Neuronal stem cell (in vitro differentiated cells): ENCODE measurements at regions not wholly inside any gene's neighbourhood (a gene's known extent, or its start where the extent isn't known, plus 50 kb on each side); places are given as distances from the start of the nearest gene placed in this dataset.
"Not testable (repeated sequence)": the region's sequence is repeated elsewhere in the genome, so short reads cannot be mapped to it uniquely, and the experiment has no call there.

Experiments used
- DNase-seq: peaks from one replicate; pipeline ENCODE4 v3.0.0-alpha.2; 2013; ENCODE audit warnings: low spot score
- H2AFZ ChIP-seq: one replicate; pipeline ENCODE4 v1.6.1; 2013; ENCODE audit warnings: mild to moderate bottlenecking, low read length, inconsistent platforms
- H2AK5ac ChIP-seq: 2 replicates; pipeline ENCODE4 v1.6.1; 2013; ENCODE audit warnings: low read depth, mild to moderate bottlenecking, inconsistent platforms, low read length, moderate library complexity, mixed read lengths
- H2BK120ac ChIP-seq: 2 replicates; pipeline ENCODE4 v1.6.1; 2013; ENCODE audit warnings: low read depth, mild to moderate bottlenecking, inconsistent platforms, low read length, moderate library complexity, mixed read lengths
- H2BK12ac ChIP-seq: one replicate; pipeline ENCODE4 v1.6.1; 2013; ENCODE audit warnings: low read length, inconsistent platforms
- H2BK15ac ChIP-seq: 2 replicates; pipeline ENCODE4 v1.6.1; 2013; ENCODE audit warnings: mild to moderate bottlenecking, low read length, inconsistent platforms, mixed read lengths
- H2BK5ac ChIP-seq: one replicate; pipeline ENCODE4 v1.6.1; 2013; ENCODE audit warnings: inconsistent platforms, mild to moderate bottlenecking, low read length, moderate library complexity
- H3K14ac ChIP-seq: one replicate; pipeline ENCODE4 v1.6.1; 2013; ENCODE audit warnings: low read length, inconsistent platforms
- H3K18ac ChIP-seq: 2 replicates; pipeline ENCODE4 v1.6.1; 2013; ENCODE audit warnings: low read length, inconsistent platforms
- H3K23ac ChIP-seq: 2 replicates; pipeline ENCODE4 v1.6.1; 2013; ENCODE audit warnings: low read depth, mild to moderate bottlenecking, mixed read lengths, low read length, inconsistent platforms; ENCODE audit not compliant: poor library complexity
- H3K27ac ChIP-seq: replicated peaks from 3 replicates; pipeline ENCODE4 v1.5.1; 2013; ENCODE audit warnings: low read length, inconsistent platforms
- H3K27me3 ChIP-seq, 3 experiments: 2 replicates each; pipeline ENCODE4 v1.6.1; 2013; ENCODE audit warnings: low read length in 3 of 3, mild to moderate bottlenecking in 2 of 3, inconsistent platforms in 1 of 3, low read depth in 1 of 3, mixed read lengths in 1 of 3, moderate library complexity in 1 of 3; ENCODE audit not compliant: control insufficient read depth in 3 of 3, insufficient read depth in 3 of 3
- H3K36me3 ChIP-seq, 2 donors: replicated peaks in 1 of 2; 2 replicates each; pipeline ENCODE4 v1.6.1; 2013; ENCODE audit warnings: low read length in 2 of 2; ENCODE audit not compliant: control insufficient read depth in 2 of 2, insufficient read depth in 2 of 2
- H3K4ac ChIP-seq: 2 replicates; pipeline ENCODE4 v1.6.1; 2013; ENCODE audit warnings: inconsistent platforms, mild to moderate bottlenecking, low read length, moderate library complexity
- H3K4me1 ChIP-seq, 2 donors: 1 replicate in 1 of 2; 2 replicates in 1 of 2; pipeline ENCODE4 v1.6.1; 2013; ENCODE audit warnings: low read length in 2 of 2, low read depth in 1 of 2; ENCODE audit not compliant: control insufficient read depth in 2 of 2, insufficient read depth in 1 of 2
- H3K4me2 ChIP-seq: one replicate; pipeline ENCODE4 v1.6.1; 2013; ENCODE audit warnings: mild to moderate bottlenecking, low read length, inconsistent platforms; ENCODE audit not compliant: insufficient read depth, poor library complexity, severe bottlenecking
- H3K4me3 ChIP-seq, 2 donors: 2 replicates each; pipeline ENCODE4 v1.5.1; 2013; ENCODE audit warnings: low read length in 2 of 2, mild to moderate bottlenecking in 2 of 2, inconsistent platforms in 1 of 2, moderate library complexity in 1 of 2
- H3K79me1 ChIP-seq: one replicate; pipeline ENCODE4 v1.6.1; 2013; ENCODE audit warnings: low read depth, mild to moderate bottlenecking, inconsistent platforms, low read length, moderate library complexity
- H3K9ac ChIP-seq: one replicate; pipeline ENCODE4 v1.6.1; 2013; ENCODE audit warnings: mild to moderate bottlenecking, low read depth, low read length, inconsistent platforms; ENCODE audit not compliant: poor library complexity
- H3K9me3 ChIP-seq, 2 donors: replicated peaks in 1 of 2; 2 replicates each; pipeline versions ENCODE3 to v1.6.1; 2013; ENCODE audit warnings: low read length in 2 of 2, mild to moderate bottlenecking in 2 of 2, inconsistent platforms in 1 of 2, low read depth in 1 of 2, mixed read lengths in 1 of 2, moderate library complexity in 1 of 2; ENCODE audit not compliant: control insufficient read depth in 2 of 2, insufficient read depth in 1 of 2
- H4K8ac ChIP-seq: one replicate; pipeline ENCODE4 v1.6.1; 2013; ENCODE audit warnings: low read depth, mild to moderate bottlenecking, inconsistent platforms, low read length, moderate library complexity
- H4K91ac ChIP-seq: one replicate; pipeline ENCODE4 v1.6.1; 2013; ENCODE audit warnings: low read length, low read depth, mild to moderate bottlenecking, inconsistent platforms; ENCODE audit not compliant: poor library complexity
- WGBS, 2 donors: extraction: QIAGEN DNeasy Blood & Tissue Kit; methylation state at CpG; one replicate each; pipeline ENCODE4 v1.1.7; 2013; ENCODE audit warnings: missing lambda C conversion rate in 2 of 2, mixed read lengths in 1 of 2; ENCODE audit not compliant: insufficient read length in 2 of 2, insufficient replicate concordance in 1 of 2; ENCODE audit errors: extremely low coverage in 2 of 2; 5-methylcytosine and 5-hydroxymethylcytosine counted together

DNA sequence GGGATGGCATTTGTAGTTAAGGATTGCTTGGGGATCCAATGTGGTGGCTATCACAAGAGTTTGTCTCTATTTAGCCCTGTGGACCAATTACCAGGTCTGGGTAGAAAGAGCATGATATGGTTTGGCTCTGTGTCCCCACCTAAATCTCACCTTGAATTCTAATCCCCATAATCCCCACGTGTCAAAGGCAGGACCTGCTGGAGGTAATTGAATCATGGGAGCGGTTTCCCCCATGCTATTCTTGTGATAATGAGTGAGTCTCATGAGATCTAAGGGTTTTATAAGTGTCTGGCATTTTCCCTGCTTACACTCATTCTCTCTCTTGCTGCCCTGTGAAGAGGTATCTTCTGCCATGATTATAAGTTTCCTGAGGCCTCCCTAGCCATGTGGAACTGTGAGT, 86.4 kb upstream of the HS3ST4 start:
- no peaks in the 10 kb centered on the region for H3K36me3 ChIP-seq
- H4K8ac ChIP-seq, result no peak overlapping the region
- H2BK15ac ChIP-seq, result no peak overlapping the region
- WGBS, 2 donors, result no CpG with 5 or more reads among the region's 2 CpGs
- H3K14ac ChIP-seq, result no peak overlapping the region
- H3K27me3 ChIP-seq, result no peaks in the 10 kb centered on the region
- H3K23ac ChIP-seq, result no peak overlapping the region
- no peak for DNase-seq
- no peak overlapping the region for H2AK5ac ChIP-seq
- H3K4me2 ChIP-seq, result no peak overlapping the region
- no peak overlapping the region for H3K18ac ChIP-seq
- no peak overlapping the region for H3K4ac ChIP-seq
- no peak overlapping the region for H2BK12ac ChIP-seq
- peaks cover 0 to 5% of the 10 kb centered on the region in 2 donors for H3K4me1 ChIP-seq
- no peak overlapping the region for H3K27ac ChIP-seq
- H3K9me3 ChIP-seq, result no peaks in the 10 kb centered on the region
- H4K91ac ChIP-seq, result no peak overlapping the region
- H2AFZ ChIP-seq, result no peak overlapping the region
- no peak overlapping the region for H2BK5ac ChIP-seq
- H3K79me1 ChIP-seq, result no peaks in the 10 kb centered on the region
- H3K9ac ChIP-seq, result no peak overlapping the region
- H2BK120ac ChIP-seq, result no peak overlapping the region
- no peak overlapping the region for H3K4me3 ChIP-seq

DNA sequence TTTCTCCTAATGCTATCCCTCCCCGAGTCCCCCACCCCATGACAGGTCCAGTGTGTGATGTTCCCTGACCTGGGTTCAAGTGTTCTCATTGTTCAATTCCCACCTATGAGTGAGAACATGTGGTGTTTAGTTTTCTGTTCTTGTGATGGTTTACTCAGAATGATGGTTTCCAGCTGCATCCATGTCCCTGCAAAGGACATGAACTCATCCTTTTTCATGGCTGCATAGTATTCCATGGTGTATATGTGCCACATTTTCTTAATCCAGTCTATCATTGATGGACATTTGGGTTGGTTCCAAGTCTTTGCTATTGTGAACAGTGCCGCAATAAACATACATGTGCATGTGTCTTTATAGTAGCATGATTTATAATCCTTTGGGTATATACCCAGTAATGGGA, 90.5 kb upstream of the HS3ST4 start:
- H4K8ac ChIP-seq, H3K4ac ChIP-seq, H3K18ac ChIP-seq, H2BK5ac ChIP-seq, H2BK12ac ChIP-seq, H3K36me3 ChIP-seq, H2AK5ac ChIP-seq, H3K4me3 ChIP-seq, H2BK15ac ChIP-seq, H3K27me3 ChIP-seq, H3K9ac ChIP-seq, H4K91ac ChIP-seq, H3K14ac ChIP-seq, H3K4me1 ChIP-seq, H3K4me2 ChIP-seq, H2BK120ac ChIP-seq, H3K27ac ChIP-seq, H3K23ac ChIP-seq, H2AFZ ChIP-seq, H3K9me3 ChIP-seq, DNase-seq, H3K79me1 ChIP-seq: not testable (repeated sequence)
- no CpG with 5 or more reads among the region's 2 CpGs for WGBS, 2 donors

- DNase-seq, result no peak
- H3K36me3 ChIP-seq, result no peaks in the 10 kb centered on the region
- H3K27ac ChIP-seq, result no peak overlapping the region
- peak overlapping the region; percentile 14 for H3K18ac ChIP-seq
- no CpG with 5 or more reads among the region's 2 CpGs for WGBS, 2 donors
- H4K91ac ChIP-seq, result no peak overlapping the region
- H3K4me3 ChIP-seq, result no peak overlapping the region
- H3K14ac ChIP-seq, result no peak overlapping the region
- no peak overlapping the region for H3K4ac ChIP-seq
- H3K9me3 ChIP-seq, result no peaks in the 10 kb centered on the region
- no peak overlapping the region for H2BK15ac ChIP-seq
- no peak overlapping the region for H3K4me2 ChIP-seq
- H3K4me1 ChIP-seq, result no peaks in the 10 kb centered on the region
- H3K23ac ChIP-seq, result no peak overlapping the region
- no peaks in the 10 kb centered on the region for H3K27me3 ChIP-seq
- no peaks in the 10 kb centered on the region for H3K79me1 ChIP-seq
- H2AK5ac ChIP-seq, result no peak overlapping the region
- H3K9ac ChIP-seq, result no peak overlapping the region
- no peak overlapping the region for H2BK5ac ChIP-seq
- H4K8ac ChIP-seq, result no peak overlapping the region
- H2BK12ac ChIP-seq, result no peak overlapping the region
- no peak overlapping the region for H2BK120ac ChIP-seq
- H2AFZ ChIP-seq, result no peak overlapping the region
Measured at GRCh38 chr16:25596194-25596593, 95.6 kb upstream of the HS3ST4 start.

GRCh38 chr16:25593260-25593659, 98.5 kb upstream of the HS3ST4 start:
- no CpG with 5 or more reads among the region's 8 CpGs for WGBS, 2 donors
- Histone ChIP-seq H4K91ac (no peak overlapping the region), H3K36me3 (no peaks in the 10 kb centered on the region), H2AK5ac (no peak overlapping the region), H3K18ac (no peak overlapping the region), H3K4me3 (no peak overlapping the region), H3K4me1 (no peaks in the 10 kb centered on the region), H3K4me2 (no peak overlapping the region), H4K8ac (no peak overlapping the region), H3K27me3 (no peaks in the 10 kb centered on the region), H2BK120ac (no peak overlapping the region), H3K27ac (no peak overlapping the region), H2BK5ac (no peak overlapping the region), H3K14ac (no peak overlapping the region), H3K4ac (no peak overlapping the region), H3K9me3 (no peaks in the 10 kb centered on the region), H3K9ac (no peak overlapping the region), H3K79me1 (no peaks in the 10 kb centered on the region), H2BK12ac (no peak overlapping the region), H2AFZ (no peak overlapping the region), H2BK15ac (no peak overlapping the region), H3K23ac (no peak overlapping the region)
- no peak for DNase-seq
